Stimulated activated CD4-positive, alpha-beta T cell treated with anti-CD3 and anti-CD28 coated beads, Interleukin-2, amount 100 ng/mL, for 4 hours (primary cell): ENCODE measurements at regions not wholly inside any gene's neighbourhood (a gene's known extent, or its start where the extent isn't known, plus 50 kb on each side); places are given as distances from the start of the nearest gene placed in this dataset.

ENCODE experiments used
- DNase-seq: peaks from one replicate; pipeline ENCODE4 v3.0.0-alpha.2; 2020; ENCODE audit warnings: low read depth

DNA sequence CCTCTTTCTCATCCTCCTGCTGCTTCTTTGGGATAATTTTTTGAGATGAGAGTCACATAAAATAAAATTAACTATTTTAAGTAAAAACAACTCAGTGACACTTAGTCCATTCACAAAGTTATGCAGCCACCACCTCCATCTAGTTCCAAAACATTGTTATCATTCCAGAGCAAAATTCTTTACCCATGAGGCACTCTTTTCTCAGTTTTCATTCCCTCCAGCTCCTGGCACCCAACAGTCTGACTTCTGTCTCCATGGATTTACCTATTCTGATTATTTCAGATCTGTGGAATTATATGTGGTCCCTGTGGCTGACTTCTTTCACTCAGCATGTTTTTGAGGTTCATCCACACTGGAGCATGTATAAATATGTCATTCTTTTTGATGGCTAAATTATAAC, 239.9 kb upstream of the DYNLRB2 start:
- no peak for DNase-seq

DNA sequence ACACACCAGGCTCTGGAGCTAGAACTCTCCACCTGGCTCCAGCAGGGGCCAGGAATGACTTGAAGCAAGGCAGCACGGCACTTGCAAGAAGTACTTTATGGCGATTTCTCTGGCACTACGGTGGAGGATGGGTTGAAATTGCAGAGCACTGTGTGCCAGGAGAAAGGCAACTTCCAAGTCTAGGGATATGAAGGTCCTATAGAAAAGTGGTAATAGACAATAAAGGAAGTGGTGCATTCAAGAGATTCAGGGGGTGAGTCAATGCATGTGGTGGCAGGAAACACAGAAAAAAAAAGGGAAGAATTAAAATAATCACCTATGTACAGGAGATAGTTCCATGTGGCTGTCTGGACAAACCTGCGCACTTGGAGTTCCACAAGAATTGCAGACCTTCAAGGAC, 240.3 kb upstream of the DYNLRB2 start:
- DNase-seq: no peak

DNA sequence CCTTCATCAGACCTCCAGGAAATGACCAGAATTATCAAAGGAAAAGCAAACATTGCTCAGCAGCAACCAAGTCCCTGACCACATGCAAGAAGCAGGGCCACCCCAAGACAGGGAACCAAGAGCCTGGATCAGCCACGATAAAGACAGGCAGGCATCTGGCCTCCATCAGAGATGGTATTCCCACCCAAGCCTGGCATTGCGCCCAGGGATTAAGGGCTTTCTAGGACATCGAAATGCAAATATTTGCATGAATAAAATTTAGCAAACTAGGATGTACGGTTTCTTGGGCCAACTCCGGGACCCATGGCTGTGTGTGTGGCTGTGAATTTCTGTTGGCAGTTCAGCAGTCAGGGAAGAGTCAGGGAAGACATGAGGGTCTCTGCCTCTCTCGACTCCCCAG, 241.4 kb upstream of the DYNLRB2 start:
- DNase-seq: no peak

DNA sequence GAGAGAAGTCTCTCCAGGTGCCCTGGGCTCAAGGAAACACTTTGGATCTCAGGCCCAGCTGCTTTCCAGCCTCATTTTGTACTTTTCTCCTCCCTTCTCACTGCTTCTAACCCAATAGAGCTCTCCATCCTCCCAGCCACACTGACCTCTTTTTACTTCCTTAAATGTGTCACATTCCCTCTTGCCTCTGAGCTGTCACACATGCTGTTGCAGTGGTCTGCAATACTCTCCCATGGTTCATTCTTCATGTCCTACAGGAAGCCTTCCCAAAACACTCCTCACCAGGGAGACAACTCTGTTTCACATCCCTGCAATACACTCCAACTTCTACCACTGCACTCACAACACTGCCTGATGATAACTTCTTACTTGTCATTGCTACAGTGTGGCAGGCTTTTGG, 242.1 kb upstream of the DYNLRB2 start:
- no peak for DNase-seq

DNA sequence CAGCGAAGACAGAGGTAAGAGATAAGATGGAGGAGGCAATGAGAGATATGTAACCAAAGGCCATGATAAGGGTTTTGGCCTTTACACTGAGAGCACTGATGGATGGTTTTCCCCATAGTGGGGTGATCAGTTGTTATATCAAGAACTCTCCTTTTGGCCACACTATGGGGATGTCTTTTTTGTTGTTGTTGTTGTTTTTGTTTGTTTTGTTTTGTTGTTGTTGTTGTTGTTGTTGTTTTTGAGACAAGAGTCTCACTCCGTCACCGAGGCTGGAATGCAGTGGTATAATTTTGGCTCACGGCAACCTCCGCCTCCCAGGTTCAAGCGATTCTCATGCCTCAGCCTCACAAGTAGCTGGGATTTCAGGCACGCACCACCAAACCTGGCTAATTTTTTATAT, 244.8 kb upstream of the DYNLRB2 start:
- DNase-seq: no peak

DNA sequence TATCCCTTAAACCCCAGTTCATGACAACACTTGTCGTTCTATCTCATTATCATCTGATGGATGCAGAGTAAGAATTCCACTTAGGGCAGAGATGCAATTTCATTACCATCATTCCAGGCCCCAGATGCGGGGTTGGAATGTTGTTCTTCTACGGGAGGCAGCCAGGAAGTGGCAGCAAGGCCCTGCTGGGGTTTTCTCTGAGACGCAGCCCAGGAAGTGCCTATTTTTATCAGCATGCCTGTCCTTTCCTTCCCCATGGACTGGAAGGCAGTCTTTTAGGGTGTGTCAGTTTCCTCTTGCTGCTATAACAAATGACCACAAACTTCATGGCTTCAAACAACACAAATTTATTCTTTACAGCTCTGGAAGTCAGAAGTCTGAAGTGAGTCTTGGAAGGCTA, 246.6 kb upstream of the DYNLRB2 start:
- no peak for DNase-seq

DNA sequence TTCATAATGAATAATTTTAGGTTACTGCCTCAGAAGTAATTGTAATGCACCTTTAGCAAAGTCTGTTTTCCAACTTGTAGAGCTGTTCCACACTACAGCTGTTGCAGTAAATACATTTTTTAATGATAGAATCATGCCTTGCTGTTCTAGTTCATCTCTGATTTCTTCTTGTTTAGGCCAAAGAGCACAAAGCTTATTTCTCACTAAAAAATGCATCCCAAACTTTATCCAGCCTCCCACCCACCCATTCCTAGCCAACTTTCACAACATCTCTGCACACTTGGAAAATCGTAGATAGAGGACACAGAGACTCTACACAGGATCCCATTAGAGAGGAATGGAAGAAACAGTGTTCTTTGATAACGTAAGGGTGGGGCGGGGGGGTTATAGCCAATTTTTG, 252.2 kb upstream of the DYNLRB2 start:
- DNase-seq: no peak

DNA sequence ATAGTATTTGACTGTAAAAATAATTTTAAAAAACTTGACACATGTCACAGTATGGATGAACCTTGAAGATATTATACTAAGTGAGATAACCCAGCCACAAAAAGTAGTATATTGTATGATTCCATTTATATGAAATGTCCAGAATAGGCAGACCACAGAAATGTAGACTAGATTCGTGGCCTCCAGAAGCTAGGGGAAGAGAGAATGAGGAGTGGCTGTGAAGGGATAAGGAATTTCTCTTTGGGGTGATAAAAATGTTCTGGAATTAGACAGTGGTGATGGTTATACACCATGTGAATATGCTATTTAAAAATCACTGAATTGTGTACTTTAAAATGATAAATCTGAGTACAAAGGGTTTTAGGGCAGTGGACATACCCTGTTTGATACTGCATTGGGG, 253.1 kb upstream of the DYNLRB2 start:
- DNase-seq: no peak

DNA sequence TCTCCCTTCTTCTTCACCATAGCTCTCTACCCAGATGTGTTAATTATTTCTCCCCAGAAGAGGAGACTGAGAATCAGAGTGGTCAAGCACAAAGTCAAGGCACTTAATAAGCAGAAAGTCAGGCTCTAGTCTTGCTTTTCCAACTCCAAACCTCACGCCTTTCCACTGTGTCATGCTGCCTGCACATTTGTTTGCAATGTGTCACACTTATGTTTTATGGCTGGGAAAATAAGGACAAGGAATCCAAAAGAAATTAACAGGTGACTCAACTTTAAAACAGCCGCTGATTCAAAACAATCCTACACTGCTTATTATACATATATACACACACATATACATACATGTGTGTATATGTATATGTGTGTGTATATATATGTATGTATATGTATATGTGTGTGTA, 255.7 kb upstream of the DYNLRB2 start:
- no peak for DNase-seq

DNA sequence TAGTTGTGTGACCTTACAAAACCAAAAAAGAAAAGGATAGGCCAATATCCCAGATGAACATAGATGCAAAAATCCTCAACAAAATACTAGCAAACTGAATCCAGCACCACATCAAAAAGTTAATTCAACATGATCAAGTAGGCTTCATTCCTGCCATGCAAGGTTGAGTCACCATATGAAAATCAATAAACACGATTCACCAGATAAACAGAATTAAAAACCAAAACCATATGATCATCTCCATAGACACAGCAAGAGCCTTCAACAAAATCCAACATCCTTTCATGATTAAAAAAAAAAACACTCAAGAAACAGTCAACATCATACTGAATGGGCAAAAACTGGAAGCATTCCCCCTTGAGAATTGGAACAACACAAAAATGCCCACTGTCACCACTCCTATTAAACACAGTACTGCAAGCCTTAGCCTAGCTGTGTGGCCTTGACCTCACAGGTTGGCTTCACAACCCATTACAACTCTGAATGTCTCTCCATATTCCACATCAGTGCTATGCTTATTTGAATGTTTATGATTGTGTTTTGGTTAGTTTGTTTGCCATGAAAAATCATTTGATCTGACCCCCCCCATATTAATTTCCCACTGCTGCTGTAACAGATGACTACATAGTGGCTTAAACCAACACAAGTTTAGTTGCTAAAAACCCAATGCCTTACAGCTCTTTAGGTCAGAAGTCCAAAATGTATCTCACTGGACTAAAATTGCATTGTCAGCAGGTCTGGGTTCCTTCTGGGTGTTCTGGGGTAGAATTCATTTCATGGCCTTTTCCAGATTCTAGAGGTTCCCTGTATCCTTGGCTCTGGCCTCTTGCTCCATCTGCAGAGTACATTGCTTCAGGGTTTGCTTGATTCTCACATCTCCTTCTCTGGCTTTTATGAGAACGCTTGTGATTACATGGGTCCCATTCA, 257.1 kb upstream of the DYNLRB2 start:
- no peak for DNase-seq

DNA sequence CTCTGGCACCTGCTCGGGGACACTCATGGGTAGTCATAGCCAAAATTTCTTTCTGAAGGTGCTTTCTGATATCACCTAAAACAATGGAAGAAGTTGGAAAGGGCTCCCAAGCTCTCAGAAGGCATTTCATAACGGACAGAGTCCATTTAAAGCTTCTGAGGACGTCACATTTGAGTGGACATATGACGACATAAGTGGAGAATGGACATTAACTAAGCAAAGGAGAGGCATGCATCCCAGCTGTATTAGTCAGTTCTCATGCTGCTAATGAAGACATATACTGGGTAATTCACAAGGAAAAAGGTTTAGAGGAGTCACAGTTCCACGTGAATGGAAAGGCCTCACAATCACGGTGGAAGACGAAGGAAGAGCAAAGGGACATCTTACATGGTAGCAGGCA, 260.2 kb upstream of the DYNLRB2 start:
- no peak for DNase-seq

DNA sequence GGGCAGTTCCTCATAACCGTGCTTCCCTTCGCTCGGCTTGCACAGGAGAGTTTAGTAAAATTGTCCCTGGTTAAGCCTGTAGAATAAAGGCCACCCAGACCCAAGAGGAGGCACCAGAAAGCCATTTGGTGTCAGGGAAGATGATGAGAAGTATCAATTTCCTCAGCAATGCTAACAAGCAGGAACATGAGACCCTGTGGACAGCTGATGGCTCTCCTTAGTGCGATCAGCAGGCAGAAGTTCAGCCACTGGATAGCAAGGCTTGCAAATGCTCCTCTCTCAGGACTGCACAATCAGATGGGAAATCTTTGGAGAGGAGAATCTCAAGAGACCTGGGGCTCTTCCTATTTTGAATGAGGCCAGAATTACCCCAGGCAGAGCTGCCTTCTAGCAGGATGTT, 261.1 kb upstream of the DYNLRB2 start:
- DNase-seq: no peak

DNA sequence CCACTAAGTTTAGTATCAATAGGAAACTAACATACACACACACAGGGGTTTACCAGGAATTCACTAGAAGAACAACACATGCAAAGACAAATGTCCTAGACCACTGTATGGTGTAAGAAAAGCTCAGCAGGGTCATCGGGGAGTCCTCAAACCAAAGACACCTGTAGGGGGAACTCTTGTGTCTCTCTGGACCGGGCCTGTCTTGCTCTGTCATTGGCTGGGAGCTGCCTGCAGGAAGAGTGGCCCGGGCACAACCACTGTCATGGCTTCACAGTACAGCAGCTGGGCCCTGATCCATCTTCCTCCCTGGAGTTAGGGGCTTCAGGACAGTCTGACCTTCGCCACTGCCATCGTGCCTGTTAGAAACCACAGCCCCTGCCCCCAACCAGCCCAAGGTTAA, 263.6 kb upstream of the DYNLRB2 start:
- no peak for DNase-seq

DNA sequence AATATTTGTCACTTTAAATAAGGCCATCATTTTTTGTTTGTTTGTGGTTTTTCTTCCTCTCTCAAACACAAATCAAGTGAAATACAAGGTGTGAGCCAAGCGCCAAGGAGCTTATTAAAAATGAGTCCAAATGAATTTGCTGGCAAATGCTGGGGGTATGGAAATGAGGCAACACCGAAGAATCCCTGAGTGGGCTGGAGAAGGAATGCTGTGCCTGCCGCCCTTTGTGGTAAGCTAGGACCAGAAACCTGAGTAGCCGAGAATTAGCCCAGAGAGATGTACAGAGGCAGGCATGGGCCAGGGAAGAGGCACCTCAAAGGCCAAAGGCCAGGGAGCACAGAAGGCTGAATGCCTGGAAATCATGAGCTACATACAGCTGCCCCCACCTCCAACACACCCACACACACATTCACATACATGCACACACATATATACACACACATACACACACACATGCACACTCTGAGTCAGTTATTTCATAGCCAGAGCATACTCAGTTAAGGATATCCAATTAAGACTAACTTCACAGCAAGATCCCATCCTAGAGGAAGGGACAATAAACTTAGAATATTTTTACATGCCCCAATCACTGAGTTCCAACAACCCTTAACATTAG, 266.1 kb upstream of the DYNLRB2 start:
- no peak for DNase-seq

DNA sequence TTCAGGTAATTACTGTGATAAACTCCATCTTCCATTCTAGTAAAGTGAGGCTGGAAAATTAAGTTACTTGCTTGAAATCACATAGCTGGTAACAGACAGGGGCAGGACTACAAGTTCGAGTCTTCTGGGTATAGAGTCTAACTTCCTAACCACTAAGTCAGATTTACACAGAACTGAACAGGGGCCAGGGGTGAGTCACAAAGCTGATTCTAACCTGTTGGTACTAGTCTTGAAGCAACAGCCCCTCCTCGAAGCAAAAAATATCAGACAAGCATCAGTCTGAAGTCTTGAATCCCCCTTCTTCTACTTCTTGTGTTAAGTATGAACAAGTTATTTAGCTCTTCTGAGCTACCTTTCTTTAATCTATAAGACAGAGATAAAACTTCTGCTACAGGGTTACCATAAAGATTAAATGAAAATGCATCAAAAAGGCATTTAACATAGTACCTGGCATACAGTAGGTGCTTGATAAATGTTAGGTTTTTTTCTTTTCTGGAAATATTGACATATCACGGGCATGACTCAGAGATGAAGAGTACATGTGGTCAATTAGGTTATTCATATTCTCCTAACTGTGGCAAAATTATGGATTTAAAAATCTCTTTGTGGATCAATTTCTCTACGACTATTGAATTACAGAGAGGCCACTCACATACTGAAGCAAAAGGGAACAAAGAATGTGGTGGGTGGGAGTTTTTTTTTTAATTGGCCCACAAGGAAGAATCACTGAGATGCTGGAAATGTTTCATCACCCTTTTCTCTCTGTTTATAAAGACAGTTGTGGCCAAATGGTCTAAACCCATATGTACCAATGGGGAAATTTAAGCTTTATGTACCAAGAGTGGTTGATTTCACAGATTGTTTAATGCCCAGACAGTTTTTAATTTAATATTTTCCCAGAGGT, 266.9 kb upstream of the DYNLRB2 start:
- DNase-seq: no peak

DNA sequence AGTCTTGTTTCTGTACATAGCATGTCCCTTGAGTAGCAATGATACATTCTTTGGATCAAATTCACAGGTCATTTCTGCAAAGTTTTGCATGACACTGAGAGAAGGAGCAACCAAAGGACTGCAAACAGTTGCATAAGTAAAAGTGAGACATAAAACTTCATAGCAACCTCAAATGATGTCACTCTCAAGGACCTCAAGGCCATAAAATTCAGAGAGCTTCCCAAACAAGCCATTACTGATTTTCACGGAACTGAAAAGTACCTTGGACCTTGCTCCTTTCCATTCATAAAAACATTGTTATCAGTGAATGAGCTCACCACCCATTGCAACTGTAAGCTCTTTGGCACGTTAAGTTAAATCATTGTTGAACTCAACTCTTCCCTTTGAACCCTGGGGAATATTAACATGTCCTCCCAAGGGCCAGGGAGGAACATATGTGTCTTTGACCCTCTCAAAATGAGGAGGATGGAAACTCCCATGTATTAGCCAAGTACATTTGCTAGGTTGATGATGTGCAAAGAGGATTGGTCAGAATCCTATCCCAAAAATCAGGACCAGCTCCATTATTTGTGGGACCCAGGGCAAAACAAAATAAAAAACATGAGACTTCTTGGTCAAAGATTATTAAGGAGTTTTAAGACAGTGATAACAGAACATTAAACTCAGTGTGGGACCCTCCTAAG, 275.0 kb upstream of the DYNLRB2 start:
- no peak for DNase-seq

DNA sequence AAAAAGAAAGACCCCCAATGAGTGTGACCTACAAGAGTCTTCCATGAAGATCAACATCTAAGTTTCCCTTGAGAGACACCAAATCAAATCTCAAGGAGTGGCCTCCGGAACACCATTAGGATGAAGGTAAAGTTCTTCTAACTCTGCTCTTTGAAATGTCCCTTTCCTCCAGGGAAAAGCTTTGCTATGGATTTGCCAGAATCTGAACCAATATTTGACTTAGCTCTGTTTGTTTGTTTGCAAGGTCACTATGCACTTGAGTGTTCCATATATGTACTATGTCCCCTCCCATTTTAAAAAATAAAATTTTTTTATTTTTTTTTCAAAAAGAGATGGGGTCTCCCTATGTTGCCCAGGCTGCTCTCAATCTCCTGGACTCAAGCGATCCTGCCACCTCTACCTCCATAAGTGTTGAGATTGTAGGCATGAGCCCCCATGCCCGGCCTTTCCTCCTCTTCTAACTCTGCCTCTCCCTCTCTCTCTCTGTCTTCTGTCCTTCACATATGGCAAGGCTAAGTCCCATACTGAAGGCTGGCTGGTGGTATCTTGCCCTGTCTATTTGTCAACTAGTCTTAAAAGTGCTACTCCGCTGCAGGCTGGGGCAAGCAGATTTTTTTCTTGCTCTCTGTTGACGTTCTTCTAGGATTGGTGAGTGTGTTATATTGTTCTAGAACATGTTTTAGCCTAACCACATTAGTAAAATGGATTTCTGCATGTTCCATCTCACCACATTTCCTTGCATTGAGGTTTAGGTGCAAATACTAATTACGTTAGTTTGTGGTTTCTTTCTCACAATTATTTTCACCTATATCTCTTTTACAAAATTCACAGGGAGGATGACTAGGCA, 276.7 kb upstream of the DYNLRB2 start:
- no peak for DNase-seq

DNA sequence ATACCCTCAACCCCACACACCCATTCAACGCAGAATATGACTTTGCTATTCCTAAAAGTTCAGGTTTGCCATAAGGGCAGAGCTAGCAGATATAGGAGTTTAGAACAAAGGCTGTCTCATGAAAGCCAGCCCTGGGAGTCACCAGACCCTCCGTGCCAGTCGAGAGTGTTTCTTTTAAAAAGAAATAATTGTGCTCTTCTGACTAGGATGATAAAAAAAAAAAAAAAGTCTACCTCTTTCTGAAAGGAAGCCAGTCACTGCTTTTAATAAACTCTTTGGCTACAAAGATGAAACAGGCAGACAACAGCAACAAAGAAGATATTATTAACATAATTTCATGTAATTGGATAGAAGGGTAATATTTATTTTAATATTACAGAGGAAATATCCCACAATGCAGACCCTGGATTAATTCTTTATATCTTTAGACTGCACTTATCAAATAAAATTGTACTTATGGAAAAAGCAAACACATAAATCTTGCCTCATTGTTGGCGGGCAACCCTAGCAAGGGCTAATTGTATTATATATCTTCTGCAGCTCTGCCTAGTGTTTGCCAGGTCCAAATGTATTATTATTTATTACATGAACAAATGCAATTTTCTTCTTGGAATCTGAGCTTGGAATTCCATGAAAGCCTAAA, 277.5 kb upstream of the DYNLRB2 start:
- DNase-seq: no peak

DNA sequence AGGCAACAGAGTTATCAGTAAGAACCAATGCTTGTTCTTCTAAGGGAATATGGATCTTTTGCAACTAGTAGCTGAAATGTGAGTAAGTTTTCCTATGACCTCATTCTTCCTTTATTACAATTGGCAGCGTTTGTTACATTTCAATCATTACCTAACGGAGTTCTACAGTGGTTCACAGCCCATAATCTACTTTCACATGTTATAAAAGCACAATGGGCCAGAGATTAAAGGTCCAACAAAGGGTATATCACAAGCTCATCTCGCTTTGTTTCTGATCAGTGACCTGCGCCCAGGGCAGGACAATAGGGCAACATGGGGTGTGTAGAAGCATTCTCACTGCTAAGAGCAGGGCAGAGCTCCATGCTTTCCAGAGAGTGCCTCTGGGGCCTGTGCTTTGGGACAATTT, 279.9 kb upstream of the DYNLRB2 start:
- DNase-seq: no peak

DNA sequence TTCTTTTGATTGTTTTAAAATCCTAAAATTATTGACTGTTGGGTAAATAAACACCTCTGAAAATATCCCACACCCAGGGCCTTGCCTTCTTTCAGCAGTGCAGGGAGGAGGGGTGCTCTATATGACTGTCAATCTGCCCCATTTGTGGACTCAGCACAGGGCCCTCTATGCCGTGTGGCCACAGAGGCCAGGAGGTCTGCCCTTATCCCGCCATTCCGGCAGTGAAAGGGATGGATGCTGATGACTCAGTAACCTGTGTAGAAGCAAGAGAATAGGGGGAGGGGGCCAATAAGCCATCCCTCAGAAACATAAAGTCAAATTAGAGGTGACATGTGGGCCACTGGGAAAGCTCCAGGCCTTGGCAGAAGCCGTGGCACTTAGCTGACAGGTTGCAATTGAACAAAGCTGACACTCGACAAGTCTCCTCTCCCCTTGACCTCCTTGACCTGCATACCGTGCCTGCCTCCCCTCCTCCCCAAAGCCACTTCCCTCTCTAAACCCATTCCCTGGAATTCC, 281.4 kb upstream of the DYNLRB2 start:
- DNase-seq: no peak
